ENCODE measurements at regions not wholly inside any gene's neighbourhood (a gene's known extent, or its start where the extent isn't known, plus 50 kb on each side); places are given as distances from the start of the nearest gene placed in this dataset.

DNA sequence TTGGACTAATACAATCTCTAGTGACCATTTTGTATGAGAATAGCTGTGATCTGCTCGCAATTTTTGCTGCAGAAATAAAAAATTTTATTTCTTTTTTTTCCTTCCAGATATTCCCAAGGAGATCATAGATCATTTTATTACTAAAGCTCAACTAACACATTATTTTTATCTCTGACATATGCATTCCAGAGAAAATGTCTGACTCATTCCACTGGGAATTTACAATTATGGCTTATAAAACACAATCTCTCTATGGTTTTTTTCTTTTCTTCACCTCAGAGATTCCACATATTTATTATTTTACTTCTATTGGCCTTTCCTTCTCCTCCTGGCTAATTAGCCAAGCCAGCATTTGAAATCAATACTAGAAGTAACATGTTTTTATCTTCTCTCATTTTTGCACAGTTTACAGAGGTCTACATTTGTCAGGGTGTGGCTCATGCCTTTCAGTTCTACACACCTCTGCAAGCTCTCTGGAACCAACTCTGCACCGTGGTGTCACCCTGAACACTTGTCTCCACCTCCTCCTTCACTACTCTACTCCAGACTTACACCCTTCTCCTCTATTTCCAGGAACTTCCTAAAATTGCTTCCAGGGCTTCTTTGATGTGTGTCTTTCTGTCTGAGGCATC is 59.8 kb upstream of the GPM6A start:
- DNase-seq (ENCODE audit: low spot score): no peak

DNA sequence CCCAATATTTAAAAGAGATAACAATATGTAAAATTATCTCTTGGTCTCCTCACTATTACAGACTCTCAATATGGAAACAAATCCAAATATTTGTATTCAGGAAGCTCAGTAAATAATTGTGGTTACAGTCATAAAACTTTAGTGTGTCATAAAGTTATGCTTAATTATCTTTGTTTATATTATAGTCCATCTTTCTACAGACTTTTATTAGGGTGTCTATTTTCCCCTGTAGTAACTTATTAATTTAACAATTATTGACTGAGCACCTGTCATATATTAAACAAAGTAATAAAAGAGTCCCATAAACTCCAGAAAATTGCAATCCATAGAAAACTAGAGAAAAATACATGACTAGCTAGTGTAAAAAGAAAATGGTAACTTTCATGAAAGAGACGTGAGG is 61.6 kb upstream of the GPM6A start:
- DNase-seq (ENCODE audit: low spot score): no peak

DNA sequence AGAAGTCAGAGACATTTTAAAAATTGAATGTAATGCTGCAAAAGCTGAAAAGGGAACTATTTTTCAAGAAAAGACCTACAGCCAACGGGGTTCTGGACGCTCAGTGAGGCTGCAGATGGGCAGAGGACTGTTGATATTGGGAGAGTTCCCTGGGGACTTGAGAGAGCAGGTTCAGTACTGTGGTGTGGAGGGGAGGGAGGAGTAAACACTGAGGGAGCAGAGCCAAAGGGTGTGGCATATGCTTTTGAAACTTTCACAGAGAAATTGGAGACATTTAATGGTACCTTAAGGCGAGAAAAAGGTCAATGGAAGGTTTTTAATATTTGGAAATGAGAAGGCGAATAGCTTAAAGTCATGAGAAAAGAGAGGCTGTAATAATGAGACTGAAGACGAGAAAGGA is 62.2 kb upstream of the GPM6A start:
- no peak for DNase-seq (ENCODE audit: low spot score)

DNA sequence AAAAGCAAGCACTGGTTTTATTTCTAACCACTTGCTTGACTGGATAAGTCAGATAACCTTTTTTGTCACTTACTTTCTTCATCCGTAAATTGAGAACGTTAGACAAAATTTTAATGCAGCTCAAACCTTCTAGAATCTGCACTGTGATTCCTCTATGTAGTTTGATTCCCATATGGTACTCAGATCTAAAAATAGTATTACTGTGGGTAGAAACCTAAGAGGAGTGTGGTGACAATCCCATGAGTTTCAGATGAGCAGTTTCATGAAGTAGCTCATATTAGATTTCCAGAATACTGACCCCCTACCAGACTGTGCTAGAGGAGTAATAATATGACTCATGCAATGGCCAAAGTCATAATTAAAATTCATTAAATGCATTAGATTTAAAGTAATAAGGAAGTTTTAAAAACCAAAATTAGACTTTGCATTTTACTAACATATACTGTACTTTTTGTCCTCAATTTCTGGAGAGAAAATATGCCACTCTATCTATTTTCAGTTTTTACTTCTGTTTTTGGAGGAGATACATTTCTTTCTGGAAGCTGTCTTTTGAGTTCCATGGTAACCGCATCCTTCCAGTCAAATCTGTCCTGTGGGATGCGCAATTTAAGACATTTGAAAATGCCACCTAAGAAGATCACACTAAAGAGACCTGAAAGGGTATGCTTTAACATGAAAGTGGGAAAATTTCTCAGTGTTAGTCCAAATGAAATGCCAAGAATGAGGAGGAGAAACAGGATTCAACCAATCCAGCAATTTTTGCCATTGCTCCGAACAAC is 64.1 kb upstream of the GPM6A start:
- no peak for DNase-seq (ENCODE audit: low spot score)

DNA sequence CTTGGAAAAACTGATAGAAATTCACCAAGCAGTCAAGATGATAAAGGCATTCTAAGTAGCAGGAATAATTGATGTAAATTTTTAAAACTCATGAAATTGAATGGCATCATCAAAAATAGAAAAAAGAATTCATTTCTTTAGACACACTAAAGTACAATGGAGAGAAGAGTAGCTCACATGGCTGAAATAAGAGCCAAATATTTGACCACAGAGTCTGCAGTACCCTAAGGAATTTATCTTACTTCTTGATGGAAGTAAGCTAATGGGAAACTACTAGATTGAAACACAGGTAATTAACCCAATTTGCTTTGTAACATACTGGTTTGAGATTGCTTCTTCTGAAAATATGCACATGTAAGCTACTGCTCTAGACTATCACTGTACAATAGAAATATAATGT is 70.8 kb upstream of the GPM6A start:
- DNase-seq (ENCODE audit: low spot score): no peak

DNA sequence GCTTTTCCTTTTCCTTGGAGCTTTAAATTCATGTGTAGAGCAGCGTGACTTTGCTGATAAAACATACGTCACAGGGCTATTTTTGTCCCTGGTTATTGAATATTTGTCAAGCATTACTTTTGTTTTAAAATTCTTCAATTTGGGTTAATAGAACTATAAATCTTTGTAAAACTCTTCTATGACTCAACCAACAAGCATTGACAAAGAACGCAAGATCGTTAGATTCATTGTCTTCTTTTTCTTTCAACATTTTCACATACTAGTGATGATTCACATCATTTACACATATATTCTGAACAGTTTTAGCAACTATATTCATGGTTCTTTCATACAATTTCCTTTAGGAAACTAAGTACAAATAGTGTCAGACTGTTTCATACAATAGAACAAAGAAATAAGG is 72.0 kb upstream of the GPM6A start:
- no peak for DNase-seq (ENCODE audit: low spot score)

DNA sequence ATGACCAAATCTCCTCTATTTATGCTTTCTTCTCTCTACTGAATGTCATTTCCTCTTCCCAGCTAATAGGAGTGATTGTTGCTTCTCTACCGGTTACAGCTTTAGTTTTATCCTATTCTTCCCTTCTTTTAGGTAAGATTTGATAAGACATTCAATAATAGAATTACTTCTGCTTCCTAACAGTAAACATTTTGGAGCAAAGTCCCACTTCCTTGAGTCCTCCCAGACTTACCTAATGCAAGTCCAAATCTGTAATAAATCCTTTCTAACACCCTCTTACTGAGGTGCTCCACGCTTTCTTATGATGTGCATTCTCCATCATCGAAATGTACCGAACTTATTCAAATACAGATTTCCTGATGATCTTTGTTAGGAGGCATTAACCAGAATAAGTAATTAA is 79.2 kb upstream of the GPM6A start:
- no peak for DNase-seq (ENCODE audit: low spot score)

DNA sequence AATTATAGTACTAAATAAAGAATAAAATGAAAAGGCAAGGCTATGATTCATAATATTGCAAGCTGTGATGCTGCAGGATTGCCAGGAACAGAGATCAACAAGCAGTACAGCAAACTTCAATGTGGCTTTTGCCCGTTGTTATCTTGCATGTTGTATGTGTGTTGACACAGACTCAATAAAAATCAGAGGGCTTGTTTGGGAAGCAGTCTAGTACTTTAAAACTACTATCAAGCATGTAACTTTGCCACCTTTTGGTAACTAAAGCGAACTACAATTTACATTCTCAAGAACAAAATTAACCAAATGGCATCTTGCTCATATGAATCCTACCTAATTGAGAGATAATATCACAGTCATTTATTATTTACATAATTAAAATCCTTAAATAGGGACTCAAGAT is 79.8 kb upstream of the GPM6A start:
- DNase-seq (ENCODE audit: low spot score): no peak

DNA sequence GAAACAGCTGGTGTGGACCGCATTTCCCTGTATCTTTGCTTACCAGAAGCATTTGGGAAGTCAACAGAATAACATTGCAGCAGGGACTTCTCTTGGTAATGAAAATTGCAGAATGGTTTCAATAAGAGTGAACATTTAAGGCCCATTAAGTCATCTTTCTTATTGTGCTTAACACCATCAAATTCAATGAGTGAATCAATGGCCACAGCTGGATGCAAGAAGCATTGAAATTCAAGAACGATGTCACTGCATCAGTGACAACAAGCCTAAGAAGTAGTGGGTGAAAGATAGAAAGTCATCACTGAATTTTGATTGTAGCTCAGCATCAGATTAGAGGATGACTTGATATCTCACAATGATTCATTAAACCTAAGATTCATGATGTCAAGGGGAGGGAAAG is 93.9 kb upstream of the GPM6A start:
- DNase-seq (ENCODE audit: low spot score): no peak

DNA sequence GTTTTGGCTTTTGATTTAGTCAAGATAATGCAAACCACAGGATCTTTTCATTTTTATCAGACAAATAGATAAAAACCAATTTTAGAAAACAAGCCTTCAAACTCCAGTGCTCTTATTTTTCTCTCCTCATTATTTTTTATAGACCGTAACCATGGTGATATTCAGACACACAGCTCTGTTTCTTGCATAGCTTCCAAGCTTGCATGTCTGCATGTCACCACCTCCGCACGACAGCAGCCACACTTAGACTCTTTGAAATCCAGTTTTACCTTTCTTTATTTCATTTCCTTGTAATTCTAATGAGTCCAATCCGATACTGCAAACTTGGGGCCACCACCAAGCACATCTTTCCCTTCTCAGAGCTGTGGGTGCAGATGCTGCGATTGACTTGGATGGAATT is 94.3 kb upstream of the GPM6A start:
- no peak for DNase-seq (ENCODE audit: low spot score)

DNA sequence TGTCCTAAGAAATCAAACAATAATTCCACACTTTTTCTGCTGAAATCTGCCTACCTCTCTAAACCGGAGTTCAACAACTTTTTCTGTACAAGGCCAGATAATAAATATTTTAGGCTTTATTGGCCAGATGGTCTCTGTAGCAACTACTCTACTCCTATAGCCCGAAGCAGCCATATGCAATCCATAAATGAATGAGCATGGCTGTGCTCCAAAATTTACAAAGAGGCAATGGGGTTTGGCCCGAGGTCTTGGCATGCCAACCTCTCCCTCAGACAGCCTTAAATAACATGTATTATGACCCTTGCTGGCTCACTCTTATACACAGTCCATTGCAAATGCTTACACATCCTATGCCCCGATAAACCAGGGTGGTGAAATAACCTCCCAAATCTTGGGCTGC is 98.6 kb upstream of the GPM6A start:
- DNase-seq (ENCODE audit: low spot score): no peak

DNA sequence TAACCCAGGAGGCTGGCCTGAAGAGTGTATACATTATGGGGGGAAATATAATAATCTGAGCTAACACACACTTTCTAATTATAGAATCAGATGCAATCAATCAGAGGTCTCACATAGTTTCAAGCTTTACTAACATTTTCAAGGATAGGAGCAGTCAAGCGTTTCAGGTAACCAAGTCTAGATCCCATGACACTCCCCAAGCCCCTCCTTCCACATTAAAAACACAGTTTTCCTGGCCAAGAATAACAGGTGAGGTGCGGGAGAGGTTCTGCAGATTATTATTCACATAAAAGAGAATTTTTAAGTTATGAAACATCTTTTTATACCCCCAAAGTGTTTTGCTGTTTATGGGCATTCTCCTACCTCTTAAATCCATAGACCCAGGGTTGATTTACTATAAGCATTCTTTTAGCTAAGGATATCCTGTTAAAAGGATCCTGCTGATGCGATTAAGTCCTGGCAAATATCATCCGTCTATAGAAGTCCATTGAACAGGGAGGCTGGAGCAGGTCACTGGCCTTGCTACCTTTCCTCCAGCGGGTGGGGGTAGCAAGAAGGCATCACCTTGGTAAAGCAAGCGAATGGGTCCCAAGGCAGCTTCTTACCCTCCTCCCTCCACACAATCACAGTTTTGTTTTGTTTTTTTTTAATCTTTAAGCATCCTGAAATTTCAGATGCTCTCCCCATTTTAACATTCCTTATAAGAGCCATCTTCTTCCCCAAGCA is 104.7 kb upstream of the GPM6A start:
- DNase-seq (ENCODE audit: low spot score): no peak

DNA sequence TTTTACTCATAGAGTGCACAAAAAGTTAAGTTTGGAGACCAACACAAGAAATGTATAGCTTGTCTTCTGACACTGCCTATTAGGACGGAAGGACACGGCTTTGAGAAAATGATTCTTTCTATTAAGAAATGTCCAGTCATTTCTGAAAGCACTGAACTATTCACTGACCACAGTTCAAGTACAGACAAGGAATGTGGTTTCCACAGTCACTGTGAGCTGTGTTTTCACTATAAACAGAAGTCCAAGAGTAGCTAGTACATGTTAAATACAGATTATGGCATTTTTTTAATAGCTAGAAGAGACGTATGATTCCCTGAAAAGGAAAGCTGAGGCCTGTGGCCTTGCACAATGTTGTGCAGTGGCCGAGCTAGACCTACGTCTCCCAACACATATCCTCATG is 115.1 kb upstream of the GPM6A start:
- no peak for DNase-seq (ENCODE audit: low spot score)

DNA sequence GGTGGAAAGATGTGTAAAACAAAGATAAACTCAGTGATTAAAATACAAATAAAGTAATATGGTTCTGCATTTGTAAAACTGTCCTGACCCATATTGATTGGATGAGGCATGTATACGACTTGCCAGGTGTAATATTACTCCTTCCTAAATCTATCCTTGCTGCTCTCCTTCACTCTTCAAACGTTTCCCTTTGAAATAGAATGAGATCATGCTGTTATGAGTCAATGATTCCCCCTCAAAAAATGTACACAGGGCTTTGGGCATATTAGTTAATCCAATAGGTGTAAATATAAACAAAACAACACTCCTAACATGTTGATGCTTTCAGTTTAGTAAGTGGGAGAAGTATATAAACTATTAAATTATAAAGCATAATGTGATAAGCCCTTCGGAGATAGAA is 117.4 kb upstream of the GPM6A start:
- DNase-seq (ENCODE audit: low spot score): no peak

DNA sequence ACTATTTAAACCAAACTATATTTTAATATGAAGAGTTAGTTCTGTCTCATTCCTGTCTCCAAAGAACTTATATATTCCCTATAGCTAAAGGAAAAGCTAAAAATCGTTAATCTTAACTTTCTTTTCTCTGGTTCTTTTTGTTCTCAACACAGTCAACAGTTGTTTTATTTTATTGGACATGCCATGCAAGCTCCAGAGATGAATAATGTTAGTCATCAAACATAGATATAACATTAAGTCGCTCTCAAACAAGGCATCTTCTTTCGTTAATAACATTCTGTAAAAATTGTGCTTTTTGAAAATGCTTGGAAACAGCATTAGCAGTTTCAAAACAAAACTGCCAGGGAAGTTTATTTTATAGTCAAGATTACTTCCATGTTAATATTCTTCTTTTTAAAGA is 117.9 kb upstream of the GPM6A start:
- DNase-seq (ENCODE audit: low spot score): no peak

DNA sequence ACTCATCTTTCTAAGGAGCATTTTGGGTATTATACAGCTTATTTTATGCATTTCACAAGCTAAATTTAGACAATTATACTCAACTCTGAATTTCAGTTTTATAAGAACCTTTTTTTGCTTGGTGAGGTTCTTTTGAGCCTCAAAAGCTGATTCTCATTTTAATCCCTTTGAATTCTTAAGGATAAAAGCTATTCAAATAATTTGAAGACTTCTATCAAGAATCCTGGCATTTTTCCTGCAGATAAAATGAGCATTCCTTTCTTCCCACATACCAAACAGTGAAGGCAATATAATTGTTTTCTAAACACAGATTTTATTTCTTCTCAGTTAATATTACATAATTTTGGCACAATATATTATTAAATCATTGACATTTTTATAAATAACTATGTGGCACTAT is 118.4 kb upstream of the GPM6A start:
- DNase-seq (ENCODE audit: low spot score): no peak

DNA sequence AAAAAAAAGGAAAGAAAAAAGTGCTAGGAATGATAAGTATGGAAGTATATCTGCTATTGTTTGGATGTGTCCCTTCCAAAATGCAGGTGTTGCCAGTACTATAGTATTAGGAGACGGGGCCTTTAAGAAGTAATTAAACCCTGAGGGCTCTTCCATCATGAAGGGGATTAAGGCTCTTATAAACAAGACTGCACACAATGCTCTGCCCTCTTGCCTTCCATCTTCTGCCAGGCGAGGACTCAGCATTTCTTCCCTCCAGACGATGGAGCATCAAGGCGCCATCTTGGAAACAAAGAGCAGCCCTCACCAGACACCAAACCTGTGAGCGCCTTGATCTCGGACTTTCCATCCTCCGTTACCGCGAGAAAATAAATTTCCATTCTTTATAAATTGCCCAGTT is 120.1 kb upstream of the GPM6A start:
- DNase-seq (ENCODE audit: low spot score): no peak

DNA sequence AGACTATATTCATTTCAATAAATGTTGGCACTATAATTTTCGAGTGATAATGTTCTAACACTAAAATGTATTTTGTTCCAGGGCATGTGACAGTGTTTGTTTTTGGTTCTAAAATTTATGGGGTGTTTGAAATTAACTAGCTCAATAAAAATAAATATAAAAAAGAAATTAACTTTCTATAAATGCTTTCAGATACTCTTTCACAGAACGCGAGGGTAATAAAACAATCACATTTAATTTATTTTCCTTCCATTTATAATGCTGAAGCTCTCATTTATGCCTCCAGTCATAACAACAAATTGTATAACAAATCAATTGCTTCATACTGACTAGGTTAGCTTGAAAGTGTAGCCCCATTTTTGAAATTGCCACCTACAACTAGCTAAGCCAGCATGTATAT is 122.4 kb upstream of the GPM6A start:
- DNase-seq (ENCODE audit: low spot score): no peak

DNA sequence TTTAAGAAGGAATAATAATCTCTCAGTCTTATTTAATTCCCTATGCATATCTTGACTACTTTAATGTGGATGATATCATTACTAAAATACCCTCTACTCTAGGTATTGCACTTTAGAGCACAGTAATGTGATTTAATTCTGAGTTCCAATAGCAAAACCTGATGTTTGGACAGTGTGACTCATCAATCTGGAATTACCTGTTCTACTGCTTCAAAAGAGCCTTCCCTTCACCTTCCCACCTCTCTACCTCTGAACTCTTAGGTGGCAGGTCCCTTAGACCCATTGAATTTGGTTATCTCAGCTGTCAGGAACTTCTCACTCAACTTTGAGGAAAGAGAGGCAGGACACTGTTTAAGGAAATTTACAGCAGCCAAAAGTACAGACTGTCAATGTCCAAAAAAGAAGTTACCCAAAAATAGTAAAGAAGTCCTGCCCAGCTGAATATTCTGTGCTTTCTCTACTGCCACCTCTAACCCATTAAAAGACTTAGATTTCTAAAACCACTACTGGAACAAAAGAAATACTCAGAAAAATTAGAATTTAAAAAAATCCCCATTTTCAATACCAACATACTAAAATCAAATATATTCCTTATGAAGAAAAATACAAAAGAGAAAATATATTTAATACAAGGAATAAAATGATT is 123.1 kb upstream of the GPM6A start:
- DNase-seq (ENCODE audit: low spot score): no peak

DNA sequence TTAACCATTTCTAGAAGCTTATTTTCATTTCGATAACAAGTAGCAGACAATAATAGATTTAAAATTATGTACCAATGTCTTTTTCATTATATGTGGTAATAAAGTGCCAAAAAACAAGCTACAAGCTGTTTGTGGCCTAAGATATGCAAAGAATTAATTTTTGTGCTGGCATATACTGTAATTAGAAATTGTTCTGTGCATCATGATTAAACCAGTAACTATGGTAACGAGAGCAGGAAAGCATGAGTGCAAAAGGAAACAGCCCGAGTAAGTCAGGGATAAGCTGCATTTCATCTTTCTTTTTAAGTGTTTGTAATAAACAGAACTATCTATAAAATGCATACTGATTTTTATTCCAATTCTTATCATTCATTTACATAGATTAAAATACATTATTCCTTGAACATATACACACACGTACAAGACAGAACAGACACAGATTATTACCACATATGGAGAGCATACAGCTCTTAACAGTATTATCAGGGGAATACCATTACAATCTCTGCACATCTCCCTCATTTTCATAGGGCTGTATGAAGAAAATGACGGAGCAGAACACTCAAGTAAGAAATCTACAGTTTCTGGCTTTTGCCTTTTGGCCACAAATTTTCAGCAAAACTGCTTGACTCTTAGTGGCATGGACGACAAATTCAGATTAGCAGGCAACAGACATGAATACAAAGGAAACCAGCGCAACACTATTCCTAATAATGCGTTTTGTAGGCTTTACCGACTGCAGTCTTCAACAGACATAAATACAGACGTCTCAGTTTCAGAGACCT is 121.3 kb upstream of the WDR17 start:
- no peak for DNase-seq (ENCODE audit: low spot score)

DNA sequence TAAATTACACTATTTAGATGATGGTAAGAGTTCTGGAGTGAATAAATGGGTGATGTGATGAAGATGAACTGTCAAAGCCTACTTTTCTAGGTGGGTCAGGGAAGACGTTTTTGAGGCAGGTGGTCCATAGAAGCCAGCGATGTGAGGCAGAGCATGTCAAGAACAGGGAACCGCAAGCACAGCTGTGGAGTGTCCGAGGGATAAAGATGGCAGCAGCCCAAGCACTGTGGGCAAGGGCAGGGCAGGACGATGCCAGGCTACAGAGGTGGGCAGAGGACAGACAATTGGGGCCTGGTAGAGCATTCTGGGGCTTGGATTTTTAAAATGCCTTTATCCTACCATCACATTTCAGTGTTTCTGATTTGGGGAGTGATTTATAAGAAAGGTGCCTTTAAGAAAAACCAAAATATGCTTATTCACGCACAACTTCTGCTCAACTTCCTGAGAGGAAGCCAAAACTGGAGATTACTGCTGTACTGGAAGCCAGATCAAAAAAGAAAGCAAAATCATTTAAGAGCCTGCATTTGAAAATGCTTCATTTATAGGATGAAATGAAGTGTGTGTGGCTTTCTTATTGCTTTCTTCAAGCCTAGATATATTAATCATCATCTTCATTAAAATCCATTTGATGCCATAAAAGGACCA is 119.0 kb upstream of the WDR17 start:
- DNase-seq (ENCODE audit: low spot score): no peak
